ENCODE measurements at regions not wholly inside any gene's neighbourhood (a gene's known extent, or its start where the extent isn't known, plus 50 kb on each side); places are given as distances from the start of the nearest gene placed in this dataset.
"Not testable (repeated sequence)": the region's sequence is repeated elsewhere in the genome, so short reads cannot be mapped to it uniquely, and the experiment has no call there.

DNA sequence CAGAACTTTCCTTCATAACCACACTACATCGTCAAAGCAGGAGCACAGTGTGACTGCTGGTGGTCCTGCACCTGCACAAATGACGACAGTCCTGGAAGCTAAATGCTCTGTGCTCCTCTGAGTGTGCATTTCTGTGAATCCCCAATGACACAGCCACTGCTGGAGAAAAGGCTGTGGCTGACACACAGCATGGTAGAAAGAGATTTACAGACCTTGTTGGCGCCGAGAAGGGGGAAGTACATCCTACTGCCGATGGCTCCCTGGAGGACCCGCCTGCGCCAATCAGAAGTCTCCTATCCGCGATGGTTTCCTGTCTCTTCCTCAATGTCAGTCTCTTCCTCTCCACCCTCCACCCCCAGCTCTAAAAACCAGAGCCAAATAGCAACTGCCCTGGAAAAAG lies 115.4 kb upstream of the RAB4A start:
- no peak for DNase-seq

DNA sequence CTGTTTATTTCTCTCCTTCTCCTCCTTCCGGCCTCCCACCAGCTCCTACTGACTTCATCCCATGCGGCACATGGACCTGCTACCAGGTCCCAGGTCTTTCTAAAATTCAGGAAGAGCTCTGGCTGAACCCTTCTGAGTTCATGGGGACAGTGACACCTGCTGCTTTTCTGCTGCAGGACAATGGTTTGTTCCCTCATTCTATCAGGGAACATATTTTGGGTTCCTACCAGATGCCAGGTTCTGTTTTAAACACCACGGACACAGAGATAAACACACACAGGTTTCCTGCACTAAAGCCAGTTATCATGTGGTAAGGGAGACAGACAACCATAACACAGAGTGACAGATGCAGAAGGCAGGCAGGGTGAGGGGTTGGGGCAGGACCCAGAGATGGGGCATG lies 114.0 kb upstream of the RAB4A start:
- no peak for DNase-seq

DNA sequence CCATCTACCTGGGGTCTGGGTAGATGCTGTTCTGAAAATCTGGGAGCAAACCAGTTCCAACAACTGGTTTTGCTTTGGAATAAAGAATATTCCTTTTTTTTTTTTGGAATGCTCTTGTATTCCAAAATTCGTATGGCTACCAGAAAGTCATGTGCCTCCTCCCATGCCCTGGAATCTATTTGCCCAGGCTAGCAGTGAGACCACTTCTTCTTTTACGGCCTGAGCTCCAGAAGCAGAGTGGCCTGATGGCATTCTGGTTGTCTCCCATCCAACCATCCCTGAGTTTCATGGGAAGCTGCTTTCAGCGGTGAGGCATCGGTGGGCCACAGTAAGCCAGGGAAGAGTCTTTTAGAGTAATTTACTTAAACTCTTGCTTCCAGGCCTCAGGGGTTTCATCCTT lies 113.4 kb upstream of the RAB4A start:
- DNase-seq: no peak

GRCh38 chr1:229158341-229158921 lies 112.5 kb upstream of the RAB4A start:
- DNase-seq: no peak

GRCh38 chr1:229158927-229159326 lies 112.0 kb upstream of the RAB4A start:
- no peak for DNase-seq

- no peak for DNase-seq
Observed at GRCh38 chr1:229159668-229160544, 111.0 kb upstream of the RAB4A start.

- DNase-seq: no peak
Observed at GRCh38 chr1:229161740-229162139, 109.2 kb upstream of the RAB4A start.

GRCh38 chr1:229162825-229163515 lies 107.9 kb upstream of the RAB4A start:
- DNase-seq: no peak

DNA sequence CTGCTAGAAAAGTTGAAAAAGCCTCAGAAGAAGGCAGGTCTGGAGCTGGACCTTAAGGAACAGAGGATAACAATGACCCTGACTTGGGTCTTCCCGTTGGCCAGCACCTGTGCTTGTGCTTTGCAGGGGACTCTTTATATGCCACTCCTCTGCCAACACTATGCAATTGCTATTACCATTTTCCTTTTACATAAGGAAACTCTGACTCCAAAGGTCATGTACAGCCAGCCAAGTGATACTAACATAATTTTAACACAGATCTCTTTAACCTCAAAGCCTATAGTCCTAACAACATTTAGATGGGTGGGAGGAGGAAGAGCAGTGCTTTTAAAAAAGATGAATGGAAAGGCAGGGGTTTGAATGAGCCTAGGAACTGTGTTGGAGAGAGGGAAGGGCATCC lies 106.6 kb upstream of the RAB4A start:
- DNase-seq: no peak

DNA sequence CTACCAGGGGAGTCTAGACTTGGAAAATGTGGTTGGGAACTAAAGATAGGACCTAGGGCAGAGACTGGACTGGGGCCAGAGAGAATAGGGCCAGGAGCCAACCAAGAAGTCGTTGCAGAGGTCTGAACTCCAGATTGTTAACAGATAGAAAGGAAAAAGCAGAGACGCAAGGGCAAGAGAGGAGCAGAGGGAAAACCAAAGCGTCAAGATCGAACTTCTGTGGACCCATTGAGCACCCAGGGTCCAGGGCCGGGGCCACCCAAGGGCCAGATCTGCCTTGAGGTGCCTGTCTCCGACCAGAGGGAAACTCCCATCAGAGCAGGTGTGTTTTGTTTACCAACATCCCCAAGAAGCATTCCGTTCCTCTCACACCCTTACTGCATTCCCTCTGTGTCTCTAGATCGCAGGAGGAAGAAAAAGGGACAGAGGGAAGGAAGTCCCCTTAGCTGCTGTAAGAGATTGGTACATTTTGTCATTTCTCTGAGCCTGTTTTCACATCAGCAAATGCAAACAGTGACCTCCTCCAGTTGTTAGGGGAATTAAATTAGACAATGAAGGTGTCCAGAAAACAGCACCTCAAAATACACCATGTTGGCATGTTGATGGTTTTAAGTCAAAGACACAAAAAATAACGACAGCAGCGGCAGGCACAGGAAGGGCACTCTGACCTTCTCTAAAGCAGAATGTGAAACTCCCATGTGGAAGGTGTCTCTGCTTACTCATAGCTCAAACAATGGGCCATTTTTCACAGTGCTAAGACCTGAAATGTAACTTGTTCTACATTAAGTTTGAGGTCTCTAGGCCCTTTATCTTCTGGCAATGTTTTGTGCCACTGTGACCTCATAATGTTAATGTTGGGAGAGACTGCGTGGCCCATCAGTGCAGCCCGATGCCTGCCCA lies 105.8 kb upstream of the RAB4A start:
- no peak for DNase-seq

GRCh38 chr1:229167318-229167717 lies 103.6 kb upstream of the RAB4A start:
- no peak for DNase-seq

DNA sequence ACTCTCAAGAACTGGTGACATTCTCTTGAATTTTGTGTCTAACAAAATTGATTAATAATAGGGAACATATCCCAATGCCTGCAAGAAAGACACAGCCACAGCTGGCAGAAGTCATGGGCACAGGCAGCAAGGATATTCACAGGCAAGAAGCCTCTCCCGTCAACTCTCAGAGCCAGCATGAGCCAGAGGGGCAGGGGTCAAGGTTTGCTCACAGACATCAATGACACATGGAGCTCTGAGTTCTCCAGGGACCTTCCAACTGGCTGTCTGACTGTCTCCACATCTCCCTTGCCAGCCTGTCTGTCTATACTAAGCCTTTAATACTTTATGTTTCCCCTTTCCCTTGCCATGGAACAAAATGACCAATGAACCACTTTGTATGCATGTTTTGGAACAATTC lies 101.5 kb upstream of the RAB4A start:
- no peak for DNase-seq

DNA sequence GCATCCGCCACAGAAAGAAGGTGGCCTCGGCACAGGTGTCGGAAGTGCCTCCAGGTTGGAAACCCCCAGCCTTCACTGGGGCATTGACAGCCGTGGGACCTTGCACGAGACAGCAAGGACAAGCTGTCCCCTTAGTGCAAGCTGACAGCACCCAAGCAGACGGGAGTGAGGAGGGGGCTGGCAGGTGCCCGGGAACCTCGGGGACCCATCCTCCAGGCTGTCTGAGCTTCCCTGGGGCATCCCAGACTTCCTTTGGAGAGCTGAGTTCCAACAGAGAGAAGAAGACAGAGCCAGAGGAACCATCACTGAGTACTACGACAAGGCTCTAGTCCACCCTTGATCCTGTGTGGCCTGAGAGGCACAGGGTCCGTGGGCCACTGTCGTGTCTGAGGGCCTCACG lies 100.6 kb upstream of the RAB4A start:
- no peak for DNase-seq

GRCh38 chr1:229170778-229171505 lies 100.0 kb upstream of the RAB4A start:
- DNase-seq: no peak

DNA sequence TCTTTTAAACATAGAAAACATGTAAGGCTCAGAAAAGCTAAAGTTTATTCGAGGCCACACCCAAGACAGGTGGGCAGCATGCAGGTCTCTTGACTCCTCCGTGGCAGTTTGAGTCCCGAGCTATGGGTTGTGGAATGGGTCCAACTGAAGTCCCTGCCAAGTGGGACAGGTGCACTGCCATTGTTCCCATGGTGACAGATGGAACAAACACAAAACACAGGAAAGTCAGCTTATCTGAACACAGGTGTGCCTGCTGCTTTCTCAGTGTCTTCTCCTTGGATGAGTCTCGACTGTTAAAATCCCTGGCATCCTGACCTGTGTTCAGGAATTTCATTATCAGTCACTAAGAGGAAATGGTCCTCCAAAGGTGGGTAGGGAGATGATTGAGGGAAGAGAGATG lies 99.0 kb upstream of the RAB4A start:
- no peak for DNase-seq

DNA sequence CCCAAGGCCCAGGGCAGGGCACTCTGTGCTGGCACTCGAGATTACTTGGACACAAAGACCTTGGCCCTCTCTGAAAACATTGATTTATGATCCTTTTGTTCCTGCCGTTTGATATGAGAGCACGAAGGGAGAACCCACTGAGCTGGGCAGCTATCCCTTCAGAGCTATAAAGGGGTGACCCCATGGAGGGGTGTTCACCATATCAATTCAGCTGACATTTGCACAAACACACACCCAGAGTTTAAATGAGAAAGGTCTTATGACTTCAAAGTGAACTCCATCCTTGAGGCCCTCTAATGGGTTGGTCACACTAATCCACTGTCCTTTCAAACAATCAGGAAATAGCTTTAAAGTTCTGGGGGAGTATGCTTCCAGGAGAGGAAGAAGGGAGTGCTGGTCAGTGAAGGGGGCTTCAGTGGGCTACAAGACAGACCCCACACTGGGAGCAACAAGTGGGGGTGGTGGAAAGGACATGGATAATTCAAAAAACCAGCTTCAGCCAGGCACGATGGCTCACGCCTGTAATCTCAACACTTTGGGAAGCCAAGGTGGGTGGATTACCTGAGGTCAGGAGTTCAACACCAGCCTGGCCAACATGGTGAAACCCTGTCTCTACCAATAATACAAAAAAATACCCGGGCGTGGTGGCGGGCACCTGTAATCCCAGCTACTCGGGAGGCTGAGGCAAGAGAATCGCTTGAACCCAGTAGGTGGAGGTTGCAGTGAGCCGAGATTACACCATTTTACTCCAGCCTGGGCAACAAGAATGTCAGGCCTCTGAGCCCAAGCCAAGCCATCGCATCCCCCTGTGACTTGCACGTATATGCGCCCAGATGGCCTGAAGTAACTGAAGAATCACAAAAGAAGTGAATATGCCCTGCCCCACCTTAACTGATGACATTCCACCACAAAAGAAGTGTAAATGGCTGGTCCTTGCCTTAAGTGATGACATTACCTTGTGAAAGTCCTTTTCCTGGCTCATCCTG lies 97.1 kb upstream of the RAB4A start:
- not testable (repeated sequence) for DNase-seq

DNA sequence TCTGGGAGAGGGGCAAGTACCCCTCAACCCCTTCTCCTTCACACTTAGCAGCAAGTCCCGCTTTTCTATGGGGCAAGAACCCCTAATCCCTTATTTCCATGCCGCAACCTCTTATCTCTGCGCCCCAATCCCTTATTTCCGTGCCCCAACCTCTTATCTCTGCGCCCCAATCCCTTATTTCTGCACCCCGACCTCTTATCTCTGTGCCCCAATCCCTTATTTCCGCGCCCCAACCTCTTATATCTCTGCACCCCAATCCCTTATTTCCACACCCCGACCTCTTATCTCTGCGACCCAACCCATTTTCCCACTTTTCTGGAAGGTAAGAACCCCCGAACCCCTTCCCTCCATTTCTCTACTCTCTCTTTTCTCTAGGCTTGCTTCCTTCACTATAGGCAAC lies 95.6 kb upstream of the RAB4A start:
- not testable (repeated sequence) for DNase-seq

GRCh38 chr1:229176457-229176856 lies 94.5 kb upstream of the RAB4A start:
- not testable (repeated sequence) for DNase-seq

DNA sequence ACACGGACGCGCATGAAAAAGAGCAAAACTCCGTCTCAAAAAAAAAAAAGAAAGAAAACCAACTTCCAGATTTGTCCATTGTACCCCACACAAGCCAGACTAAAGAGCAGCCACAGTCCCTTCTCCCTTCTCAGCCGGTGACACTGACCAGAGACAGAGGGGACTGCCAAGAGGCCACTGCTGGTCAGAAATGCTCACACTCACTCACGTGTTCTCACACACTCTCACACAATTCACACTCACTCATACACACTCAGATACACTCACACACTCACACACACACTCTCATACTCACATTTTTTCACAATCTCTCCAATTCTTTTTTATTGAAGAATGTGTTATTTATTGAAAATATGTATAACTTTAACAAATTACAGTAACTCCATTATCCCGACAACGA lies 90.8 kb upstream of the RAB4A start:
- DNase-seq: no peak

GRCh38 chr1:229181419-229181818 lies 89.5 kb upstream of the RAB4A start:
- DNase-seq: no peak

Measured in left kidney (tissue), 1 donor.